ENCODE measurements at regions not wholly inside any gene's neighbourhood (a gene's known extent, or its start where the extent isn't known, plus 50 kb on each side); places are given as distances from the start of the nearest gene placed in this dataset.

DNA sequence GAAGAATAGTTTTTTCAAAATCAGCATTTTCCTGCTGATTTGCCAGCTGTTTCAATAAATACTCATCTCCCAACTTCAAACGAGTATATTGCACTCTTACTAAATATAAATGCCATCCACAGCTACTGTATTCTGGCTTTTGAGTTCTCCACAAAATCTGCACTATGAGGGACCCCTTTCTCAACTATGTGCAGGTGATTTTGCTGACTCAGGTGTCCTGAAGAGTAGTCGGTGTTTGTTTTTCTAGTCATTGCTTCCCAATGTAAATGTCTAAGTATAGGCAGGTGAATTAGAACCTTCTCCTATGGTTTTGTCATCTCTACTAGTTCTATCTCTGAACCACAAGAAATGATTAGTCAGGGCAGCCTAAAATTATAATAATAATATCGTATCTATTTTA is 616.8 kb upstream of the MEF2C start:
- Mint-ChIP-seq H3K36me3 (ENCODE audit: low read depth, unreplicated experiment) (no peaks in the 10 kb centered on the region), H3K4me1 (ENCODE audit: low read depth, unreplicated experiment) (peaks cover 4% of the 10 kb centered on the region), H3K4me3 (ENCODE audit: unreplicated experiment) (no peak overlapping the region), H3K27me3 (ENCODE audit: low read depth, unreplicated experiment) (no peaks in the 10 kb centered on the region), H3K27ac (ENCODE audit: unreplicated experiment) (no peak overlapping the region), H3K9me3 (ENCODE audit: unreplicated experiment) (no peaks in the 10 kb centered on the region)
- no peak overlapping the region for H2AFZ ChIP-seq (ENCODE audit: low read depth, low read length)
- H4K20me1 ChIP-seq (ENCODE audit: insufficient read depth, low read length) = no peaks in the 10 kb centered on the region
- no peaks in the 10 kb centered on the region for H3K27me3 ChIP-seq (ENCODE audit: insufficient read depth, low read length)
- no peaks in the 10 kb centered on the region for H3K4me1 ChIP-seq (ENCODE audit: insufficient read depth, low read length)
- TF ChIP-seq, protein P1, sequence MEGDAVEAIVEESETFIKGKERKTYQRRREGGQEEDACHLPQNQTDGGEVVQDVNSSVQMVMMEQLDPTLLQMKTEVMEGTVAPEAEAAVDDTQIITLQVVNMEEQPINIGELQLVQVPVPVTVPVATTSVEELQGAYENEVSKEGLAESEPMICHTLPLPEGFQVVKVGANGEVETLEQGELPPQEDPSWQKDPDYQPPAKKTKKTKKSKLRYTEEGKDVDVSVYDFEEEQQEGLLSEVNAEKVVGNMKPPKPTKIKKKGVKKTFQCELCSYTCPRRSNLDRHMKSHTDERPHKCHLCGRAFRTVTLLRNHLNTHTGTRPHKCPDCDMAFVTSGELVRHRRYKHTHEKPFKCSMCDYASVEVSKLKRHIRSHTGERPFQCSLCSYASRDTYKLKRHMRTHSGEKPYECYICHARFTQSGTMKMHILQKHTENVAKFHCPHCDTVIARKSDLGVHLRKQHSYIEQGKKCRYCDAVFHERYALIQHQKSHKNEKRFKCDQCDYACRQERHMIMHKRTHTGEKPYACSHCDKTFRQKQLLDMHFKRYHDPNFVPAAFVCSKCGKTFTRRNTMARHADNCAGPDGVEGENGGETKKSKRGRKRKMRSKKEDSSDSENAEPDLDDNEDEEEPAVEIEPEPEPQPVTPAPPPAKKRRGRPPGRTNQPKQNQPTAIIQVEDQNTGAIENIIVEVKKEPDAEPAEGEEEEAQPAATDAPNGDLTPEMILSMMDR (IDR thresholded peaks at IDR 0.05; ENCODE audit: insufficient read depth, low read depth, low read length) = no peak
- no peak for TF ChIP-seq EZH2 (IDR thresholded peaks at IDR 0.05; ENCODE audit: insufficient read depth, low read length)
- H3K79me2 ChIP-seq (ENCODE audit: insufficient read depth, low read length) = no peaks in the 10 kb centered on the region
- FAIRE-seq = no peak
- DNase-seq (ENCODE audit: low read depth) = no peak
- no peak overlapping the region for H3K4me3 ChIP-seq (ENCODE audit: insufficient read depth, low read depth, low read length)
- no peak overlapping the region for H3K27ac ChIP-seq (ENCODE audit: low read depth, low read length)
- no peak overlapping the region for H3K4me2 ChIP-seq (ENCODE audit: low read length)
- H3K9ac ChIP-seq (ENCODE audit: low read length) = no peak overlapping the region
- no peaks in the 10 kb centered on the region for H3K9me3 ChIP-seq (ENCODE audit: insufficient read depth, low read depth, low read length)
- no peaks in the 10 kb centered on the region for H3K36me3 ChIP-seq (ENCODE audit: insufficient read depth, low read length)

DNA sequence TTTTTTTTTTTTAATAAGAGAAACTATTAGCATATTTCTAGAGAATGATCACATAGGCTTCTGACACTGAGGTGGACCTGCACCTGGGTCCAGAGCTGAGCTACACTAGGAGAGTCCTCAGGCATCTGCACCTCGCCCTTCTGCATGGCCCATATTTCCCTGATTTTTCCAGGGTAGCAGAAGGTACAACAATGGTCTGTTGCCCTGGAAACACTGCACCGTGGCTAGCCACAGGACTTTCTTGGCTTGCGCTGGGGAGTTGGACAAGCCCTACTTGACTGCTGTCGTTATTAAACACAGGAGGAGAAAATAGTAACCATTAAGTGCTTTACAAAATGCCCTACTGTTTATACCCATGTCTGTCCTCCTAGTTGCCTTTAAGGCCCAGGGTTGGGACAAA is 615.7 kb upstream of the MEF2C start:
- Histone ChIP-seq H4K20me1 (ENCODE audit: insufficient read depth, low read length) (no peaks in the 10 kb centered on the region), H3K4me1 (ENCODE audit: insufficient read depth, low read length) (no peaks in the 10 kb centered on the region), H3K4me3 (ENCODE audit: insufficient read depth, low read depth, low read length) (no peak overlapping the region), H3K79me2 (ENCODE audit: insufficient read depth, low read length) (no peaks in the 10 kb centered on the region), H3K27me3 (ENCODE audit: insufficient read depth, low read length) (no peaks in the 10 kb centered on the region), H3K4me2 (ENCODE audit: low read length) (no peak overlapping the region), H2AFZ (ENCODE audit: low read depth, low read length) (no peak overlapping the region), H3K9me3 (ENCODE audit: insufficient read depth, low read depth, low read length) (no peaks in the 10 kb centered on the region), H3K9ac (ENCODE audit: low read length) (no peak overlapping the region), H3K27ac (ENCODE audit: low read depth, low read length) (no peak overlapping the region), H3K36me3 (ENCODE audit: insufficient read depth, low read length) (no peaks in the 10 kb centered on the region)
- no peak for TF ChIP-seq EZH2 (IDR thresholded peaks at IDR 0.05; ENCODE audit: insufficient read depth, low read length)
- TF ChIP-seq, protein P1 (IDR thresholded peaks at IDR 0.05; ENCODE audit: insufficient read depth, low read depth, low read length) = no peak
- Mint-ChIP-seq H3K27me3 (ENCODE audit: low read depth, unreplicated experiment) (no peaks in the 10 kb centered on the region), H3K9me3 (ENCODE audit: unreplicated experiment) (no peaks in the 10 kb centered on the region), H3K36me3 (ENCODE audit: low read depth, unreplicated experiment) (no peaks in the 10 kb centered on the region), H3K27ac (ENCODE audit: unreplicated experiment) (no peak overlapping the region), H3K4me3 (ENCODE audit: unreplicated experiment) (no peak overlapping the region), H3K4me1 (ENCODE audit: low read depth, unreplicated experiment) (peaks cover 4% of the 10 kb centered on the region)
- DNase-seq (ENCODE audit: low read depth) = peak; percentile 13
- FAIRE-seq = no peak

DNA sequence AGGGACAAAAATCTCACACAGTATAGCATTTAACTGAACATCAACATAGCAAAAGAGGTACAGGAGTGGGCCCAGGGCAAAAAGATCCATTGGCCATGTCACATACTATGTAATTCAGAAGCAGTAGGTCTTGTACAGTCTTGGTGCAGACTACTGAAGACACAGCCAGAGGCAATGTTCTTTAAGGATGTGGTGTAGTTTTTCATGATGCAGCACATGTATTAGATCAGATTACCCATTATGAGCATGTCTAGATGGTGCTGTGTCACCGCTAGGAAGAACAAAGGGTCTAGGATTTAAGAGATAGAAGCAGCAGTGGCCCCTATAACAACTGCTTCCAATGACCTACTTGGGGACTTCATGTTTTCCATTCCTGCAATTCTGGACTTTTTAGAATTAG is 610.4 kb upstream of the MEF2C start:
- H3K27me3 ChIP-seq (ENCODE audit: insufficient read depth, low read length) = no peaks in the 10 kb centered on the region

More for the DNA sequence above, 610.4 kb upstream of the MEF2C start:
- Mint-ChIP-seq H3K27me3 (ENCODE audit: low read depth, unreplicated experiment) (no peaks in the 10 kb centered on the region), H3K36me3 (ENCODE audit: low read depth, unreplicated experiment) (no peaks in the 10 kb centered on the region), H3K4me3 (ENCODE audit: unreplicated experiment) (no peak overlapping the region), H3K4me1 (ENCODE audit: low read depth, unreplicated experiment) (no peaks in the 10 kb centered on the region), H3K27ac (ENCODE audit: unreplicated experiment) (no peak overlapping the region), H3K9me3 (ENCODE audit: unreplicated experiment) (no peaks in the 10 kb centered on the region)
- no peak for DNase-seq (ENCODE audit: low read depth)
- H3K36me3 ChIP-seq (ENCODE audit: insufficient read depth, low read length) = no peaks in the 10 kb centered on the region
- no peaks in the 10 kb centered on the region for H4K20me1 ChIP-seq (ENCODE audit: insufficient read depth, low read length)
- H3K9ac ChIP-seq (ENCODE audit: low read length) = no peak overlapping the region
- no peak overlapping the region for H3K4me3 ChIP-seq (ENCODE audit: insufficient read depth, low read depth, low read length)
- no peaks in the 10 kb centered on the region for H3K4me1 ChIP-seq (ENCODE audit: insufficient read depth, low read length)
- no peak overlapping the region for H3K4me2 ChIP-seq (ENCODE audit: low read length)
- no peak overlapping the region for H3K27ac ChIP-seq (ENCODE audit: low read depth, low read length)
- H2AFZ ChIP-seq (ENCODE audit: low read depth, low read length) = no peak overlapping the region
- no peaks in the 10 kb centered on the region for H3K79me2 ChIP-seq (ENCODE audit: insufficient read depth, low read length)
- no peaks in the 10 kb centered on the region for H3K9me3 ChIP-seq (ENCODE audit: insufficient read depth, low read depth, low read length)
- no peak for TF ChIP-seq EZH2 (IDR thresholded peaks at IDR 0.05; ENCODE audit: insufficient read depth, low read length)
- TF ChIP-seq, protein P1 (IDR thresholded peaks at IDR 0.05; ENCODE audit: insufficient read depth, low read depth, low read length) = no peak
- FAIRE-seq = no peak
